Loucy (cell line): ENCODE measurements at regions not wholly inside any gene's neighbourhood (a gene's known extent, or its start where the extent isn't known, plus 50 kb on each side); places are given as distances from the start of the nearest gene placed in this dataset.

Experiments
- H2AFZ ChIP-seq: fragments of 200-600 bp; sonication (generic); 2 replicates; pipeline ENCODE4 v1.6.0; 2016; ENCODE audit warnings: antibody characterized with exemption, mild to moderate bottlenecking, low read length, moderate library complexity
- H3F3A ChIP-seq: fragments of 200-600 bp; 2 replicates; pipeline ENCODE4 v1.6.0; 2016; ENCODE audit warnings: antibody characterized with exemption, low read depth, mild to moderate bottlenecking
- H3K27me3 ChIP-seq: fragments of 200-600 bp; sonication (generic); 2 replicates; pipeline ENCODE4 v1.6.1; 2014; ENCODE audit warnings: low read length, mild to moderate bottlenecking; ENCODE audit not compliant: insufficient read depth, poor library complexity, severe bottlenecking
- H3K36me3 ChIP-seq: fragments of 200-600 bp; sonication (generic); 2 replicates; pipeline ENCODE4 v1.6.1; 2016; ENCODE audit warnings: low read length; ENCODE audit not compliant: insufficient read depth
- H3K4me1 ChIP-seq: fragments of 200-600 bp; sonication (generic); 2 replicates; pipeline ENCODE4 v1.5.1; 2014; ENCODE audit warnings: low read length, mild to moderate bottlenecking; ENCODE audit not compliant: insufficient read depth, poor library complexity, severe bottlenecking
- H3K4me2 ChIP-seq: fragments of 200-600 bp; sonication (generic); 2 replicates; pipeline ENCODE4 v1.6.0; 2014; ENCODE audit warnings: antibody characterized with exemption, low read length, low read depth, mild to moderate bottlenecking; ENCODE audit not compliant: poor library complexity, severe bottlenecking
- H3K4me3 ChIP-seq: fragments of 200-600 bp; sonication (generic); 2 replicates; pipeline ENCODE4 v1.5.1; 2014; ENCODE audit warnings: low read length, mild to moderate bottlenecking, mixed read lengths; ENCODE audit not compliant: poor library complexity, severe bottlenecking
- H3K79me2 ChIP-seq: fragments of 200-600 bp; sonication (generic); 2 replicates; pipeline ENCODE4 v1.6.1; 2014; ENCODE audit warnings: low read length; ENCODE audit not compliant: insufficient read depth
- H3K9ac ChIP-seq: fragments of 200-600 bp; sonication (generic); 2 replicates; pipeline ENCODE4 v1.6.0; 2014; ENCODE audit warnings: mild to moderate bottlenecking, low read depth, low read length, moderate library complexity; ENCODE audit not compliant: poor library complexity, severe bottlenecking
- H3K9me2 ChIP-seq: fragments of 200-600 bp; sonication (generic); replicated peaks from 2 replicates; pipeline ENCODE4 v1.6.1; 2016; ENCODE audit warnings: low read depth, low read length, mixed read lengths
- H3K9me3 ChIP-seq: fragments of 200-600 bp; sonication (generic); 2 replicates; pipeline ENCODE4 v1.6.1; 2014; ENCODE audit warnings: mild to moderate bottlenecking, antibody characterized with exemption, low read length, low read depth; ENCODE audit not compliant: insufficient read depth
- H4K20me1 ChIP-seq: fragments of 200-600 bp; sonication (generic); 2 replicates; pipeline ENCODE4 v1.6.0; 2014; ENCODE audit warnings: antibody characterized with exemption, low read length, mild to moderate bottlenecking; ENCODE audit not compliant: insufficient read depth, poor library complexity, severe bottlenecking
- CTCF ChIP-seq: fragments of 200-600 bp; sonication (generic); conservative IDR thresholded peaks from 2 replicates; pipeline ENCODE4 v1.5.1; 2014; ENCODE audit warnings: mild to moderate bottlenecking, antibody characterized with exemption, low read length
- EZH2phosphoT487 ChIP-seq: fragments of 200-600 bp; IDR thresholded peaks from 2 replicates; pipeline ENCODE4 v1.6.1; 2018; ENCODE audit warnings: antibody characterized with exemption, mild to moderate bottlenecking, moderate library complexity, borderline replicate concordance

GRCh38 chr3:189071446-189071845 lies 100.3 kb upstream of the TPRG1 start:
- no peaks in the 10 kb centered on the region; the same call in 1 of the 2 replicates for H3K9me2 ChIP-seq
- no peaks in the 10 kb centered on the region for H4K20me1 ChIP-seq
- no peaks in the 10 kb centered on the region for H3K27me3 ChIP-seq
- TF ChIP-seq CTCF (no peak), EZH2phosphoT487 (no peak)
- no peaks in the 10 kb centered on the region for H3K9me3 ChIP-seq
- H3K36me3 ChIP-seq, result no peaks in the 10 kb centered on the region
- no peaks in the 10 kb centered on the region for H3F3A ChIP-seq
- H3K4me1 ChIP-seq, result no peaks in the 10 kb centered on the region
- H3K4me3 ChIP-seq, result no peak overlapping the region
- H3K9ac ChIP-seq, result no peak overlapping the region
- no peaks in the 10 kb centered on the region for H3K79me2 ChIP-seq
- H3K4me2 ChIP-seq, result no peak overlapping the region
- no peak overlapping the region for H2AFZ ChIP-seq

GRCh38 chr3:189076449-189076848 lies 95.3 kb upstream of the TPRG1 start:
- Histone ChIP-seq H4K20me1 (no peaks in the 10 kb centered on the region), H3K36me3 (no peaks in the 10 kb centered on the region), H3F3A (no peaks in the 10 kb centered on the region), H3K9me3 (no peaks in the 10 kb centered on the region), H3K4me2 (no peak overlapping the region), H3K9me2 (no peaks in the 10 kb centered on the region), H3K27me3 (no peaks in the 10 kb centered on the region), H3K4me1 (peaks cover 8% of the 10 kb centered on the region), H3K79me2 (no peaks in the 10 kb centered on the region), H3K4me3 (no peak overlapping the region), H2AFZ (no peak overlapping the region), H3K9ac (no peak overlapping the region)
- TF ChIP-seq CTCF (no peak), EZH2phosphoT487 (no peak)

- no peaks in the 10 kb centered on the region for H3K9me2 ChIP-seq
- TF ChIP-seq CTCF (no peak), EZH2phosphoT487 (no peak)
- H3K27me3 ChIP-seq, result no peaks in the 10 kb centered on the region
- H4K20me1 ChIP-seq, result no peaks in the 10 kb centered on the region
- no peaks in the 10 kb centered on the region for H3F3A ChIP-seq
- H3K4me2 ChIP-seq, result no peak overlapping the region
- no peak overlapping the region for H3K9ac ChIP-seq
- no peaks in the 10 kb centered on the region for H3K36me3 ChIP-seq
- no peak overlapping the region for H2AFZ ChIP-seq
- no peaks in the 10 kb centered on the region for H3K79me2 ChIP-seq
- H3K9me3 ChIP-seq, result no peaks in the 10 kb centered on the region
- H3K4me3 ChIP-seq, result no peak overlapping the region
- peaks cover 13% of the 10 kb centered on the region for H3K4me1 ChIP-seq
These were observed 91.0 kb upstream of the TPRG1 start for GRCh38 chr3:189080745-189081144.
